GM12864 (cell line): ENCODE measurements at regions not wholly inside any gene's neighbourhood (a gene's known extent, or its start where the extent isn't known, plus 50 kb on each side); places are given as distances from the start of the nearest gene placed in this dataset.

Source experiments
- DNase-seq: peaks from one replicate; pipeline ENCODE4 v3.0.0-alpha.2; 2011; ENCODE audit warnings: low read depth
- H3K4me3 ChIP-seq: 2 replicates; pipeline ENCODE4 v1.5.1; 2011; ENCODE audit warnings: mild to moderate bottlenecking, low read depth, low read length, control low read depth
- TF ChIP-seq, protein P1 (sequence below): IDR thresholded peaks from 2 replicates; pipeline ENCODE4 v1.5.1; 2011; ENCODE audit warnings: low read depth, mild to moderate bottlenecking, moderate library complexity, low read length, control low read depth, inconsistent platforms; ENCODE audit errors: missing control alignments

DNA sequence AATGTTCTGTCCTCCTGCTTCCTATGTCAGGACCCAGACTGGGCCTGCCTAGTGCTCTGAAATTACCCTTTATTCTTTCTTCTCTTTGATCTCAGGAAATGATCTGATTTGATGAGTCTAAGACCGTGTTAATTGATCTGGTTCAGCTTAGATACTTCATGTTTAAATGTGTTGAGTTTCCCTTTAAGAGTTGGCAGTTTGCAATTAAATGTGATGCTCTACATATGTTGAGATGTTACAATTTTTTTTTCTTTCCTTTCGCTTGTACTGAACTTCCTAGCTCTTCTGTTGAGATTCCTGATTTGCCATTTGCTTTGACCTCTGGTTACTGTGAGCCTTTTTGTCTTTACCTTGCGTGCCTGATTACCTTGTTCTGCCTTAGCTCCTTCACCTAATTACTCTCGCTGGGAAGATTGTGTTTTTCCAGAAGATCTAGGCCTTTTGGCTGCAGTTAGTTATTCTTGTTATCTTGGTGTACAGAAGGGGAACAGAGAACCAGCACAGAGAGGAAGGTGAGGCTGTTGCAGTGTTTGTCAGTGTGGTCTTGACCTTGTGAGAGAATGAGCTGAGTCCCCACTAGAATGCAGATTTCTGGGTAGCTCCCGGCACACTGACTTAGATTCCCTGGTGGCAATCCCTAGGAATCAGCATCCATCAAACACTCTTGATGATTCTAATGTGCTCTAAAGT, 203.6 kb downstream of the EDEM1 start:
- DNase-seq: no peak
- TF ChIP-seq, protein P1, sequence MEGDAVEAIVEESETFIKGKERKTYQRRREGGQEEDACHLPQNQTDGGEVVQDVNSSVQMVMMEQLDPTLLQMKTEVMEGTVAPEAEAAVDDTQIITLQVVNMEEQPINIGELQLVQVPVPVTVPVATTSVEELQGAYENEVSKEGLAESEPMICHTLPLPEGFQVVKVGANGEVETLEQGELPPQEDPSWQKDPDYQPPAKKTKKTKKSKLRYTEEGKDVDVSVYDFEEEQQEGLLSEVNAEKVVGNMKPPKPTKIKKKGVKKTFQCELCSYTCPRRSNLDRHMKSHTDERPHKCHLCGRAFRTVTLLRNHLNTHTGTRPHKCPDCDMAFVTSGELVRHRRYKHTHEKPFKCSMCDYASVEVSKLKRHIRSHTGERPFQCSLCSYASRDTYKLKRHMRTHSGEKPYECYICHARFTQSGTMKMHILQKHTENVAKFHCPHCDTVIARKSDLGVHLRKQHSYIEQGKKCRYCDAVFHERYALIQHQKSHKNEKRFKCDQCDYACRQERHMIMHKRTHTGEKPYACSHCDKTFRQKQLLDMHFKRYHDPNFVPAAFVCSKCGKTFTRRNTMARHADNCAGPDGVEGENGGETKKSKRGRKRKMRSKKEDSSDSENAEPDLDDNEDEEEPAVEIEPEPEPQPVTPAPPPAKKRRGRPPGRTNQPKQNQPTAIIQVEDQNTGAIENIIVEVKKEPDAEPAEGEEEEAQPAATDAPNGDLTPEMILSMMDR: no peak
- H3K4me3 ChIP-seq: no peak overlapping the region

DNA sequence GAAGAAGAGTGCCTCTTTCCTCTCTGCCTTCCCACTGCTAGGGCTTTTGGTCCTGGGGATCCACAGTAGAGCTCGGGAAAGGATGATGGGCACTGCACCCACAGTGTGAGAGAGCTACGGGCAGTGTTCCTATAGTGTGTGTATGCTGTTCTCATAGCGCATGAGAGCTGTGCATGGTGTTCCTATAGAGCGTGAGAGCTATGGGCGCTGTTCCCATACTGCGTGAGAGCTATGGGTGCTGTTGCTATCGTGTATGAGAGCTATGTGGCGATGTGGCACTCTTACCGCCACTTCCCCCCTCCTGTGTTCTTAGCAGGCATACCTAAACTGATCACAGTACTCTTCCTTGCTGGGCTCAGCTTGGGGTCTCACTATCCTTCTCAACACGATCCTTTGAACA, 213.5 kb downstream of the EDEM1 start:
- TF ChIP-seq, protein P1: no peak
- H3K4me3 ChIP-seq: no peak overlapping the region
- DNase-seq: no peak

DNA sequence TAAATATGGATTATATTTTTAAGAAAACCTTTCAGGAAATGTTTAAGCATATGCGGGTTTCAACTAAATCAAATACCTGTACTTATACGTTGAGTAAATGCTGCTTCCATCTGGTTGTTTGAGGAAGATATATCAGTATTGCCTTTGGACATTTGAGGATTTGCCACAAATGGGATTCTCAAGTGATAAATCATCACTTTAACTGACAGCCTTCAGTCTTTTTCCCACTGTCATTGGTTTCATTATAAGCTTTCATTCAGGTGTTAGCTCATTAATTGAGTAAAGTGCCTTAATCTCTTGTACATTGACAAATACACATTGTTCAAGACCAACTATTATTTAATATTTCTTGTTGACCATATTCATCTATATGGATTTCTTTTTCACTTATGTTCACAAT, 217.2 kb downstream of the EDEM1 start:
- DNase-seq: no peak
- TF ChIP-seq, protein P1: no peak
- no peak overlapping the region for H3K4me3 ChIP-seq

DNA sequence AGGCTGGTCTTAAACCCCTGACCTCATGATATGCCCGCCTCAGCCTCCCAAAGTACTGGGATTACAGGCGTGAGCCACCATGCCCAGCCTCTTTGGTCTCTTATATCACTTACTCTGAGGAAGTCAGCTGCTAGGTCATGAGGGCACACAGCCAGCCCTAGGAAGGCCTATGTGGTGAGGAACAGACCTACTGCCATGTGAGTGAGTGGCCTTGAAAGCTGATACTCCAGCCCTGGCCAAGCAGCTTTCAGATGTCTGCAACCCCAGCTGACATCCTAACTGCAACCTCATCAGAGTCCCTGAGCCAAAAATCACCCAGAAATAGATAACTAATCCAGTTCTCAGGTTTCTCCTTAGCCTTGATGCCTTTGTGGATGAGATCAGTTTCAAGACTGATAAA, 224.3 kb downstream of the EDEM1 start:
- DNase-seq: no peak
- TF ChIP-seq, protein P1: no peak

DNA sequence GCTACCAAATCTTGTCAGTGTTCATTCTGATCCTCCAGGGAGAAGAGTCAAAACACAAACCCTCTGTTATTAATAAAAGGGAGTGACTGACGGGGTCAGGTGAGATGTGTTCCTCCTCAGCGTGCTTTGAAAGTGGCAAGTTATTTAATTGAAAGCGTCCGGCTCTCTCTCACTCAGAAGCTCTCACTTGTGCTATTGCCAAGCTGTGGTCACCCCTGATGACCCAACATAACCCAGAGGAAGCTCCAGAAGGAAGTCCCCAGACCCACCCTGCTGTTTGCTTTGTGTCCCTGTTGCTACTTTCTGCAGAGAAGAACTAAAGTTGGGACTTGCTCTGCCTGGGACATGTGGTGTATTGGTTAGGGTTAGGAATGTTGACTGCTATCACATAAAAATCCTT, 235.6 kb downstream of the EDEM1 start:
- no peak for DNase-seq
- H3K4me3 ChIP-seq: no peak overlapping the region
- TF ChIP-seq, protein P1: no peak

More for the DNA sequence above, 224.3 kb downstream of the EDEM1 start:
- H3K4me3 ChIP-seq: no peak overlapping the region

DNA sequence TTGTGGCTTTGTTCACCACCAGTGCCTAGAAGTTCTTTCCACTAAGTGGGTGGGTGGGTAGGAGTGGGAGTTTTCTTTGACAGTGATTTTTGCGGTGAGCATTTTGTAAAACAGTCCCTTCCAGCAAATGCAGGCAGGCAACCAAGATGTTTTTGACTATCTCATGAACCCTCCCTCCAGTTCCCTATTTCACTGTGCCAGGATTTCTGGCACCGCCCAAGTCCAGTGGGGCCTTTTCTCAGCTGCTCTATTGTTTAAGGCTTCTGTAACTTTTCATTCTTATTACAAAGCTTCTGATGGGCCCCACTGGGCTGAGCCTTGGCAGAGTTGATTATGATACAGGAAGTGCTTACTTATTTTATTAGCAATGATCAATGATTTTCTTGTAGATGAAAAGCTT, 236.0 kb downstream of the EDEM1 start:
- no peak overlapping the region for H3K4me3 ChIP-seq
- no peak for DNase-seq
- TF ChIP-seq, protein P1: no peak

DNA sequence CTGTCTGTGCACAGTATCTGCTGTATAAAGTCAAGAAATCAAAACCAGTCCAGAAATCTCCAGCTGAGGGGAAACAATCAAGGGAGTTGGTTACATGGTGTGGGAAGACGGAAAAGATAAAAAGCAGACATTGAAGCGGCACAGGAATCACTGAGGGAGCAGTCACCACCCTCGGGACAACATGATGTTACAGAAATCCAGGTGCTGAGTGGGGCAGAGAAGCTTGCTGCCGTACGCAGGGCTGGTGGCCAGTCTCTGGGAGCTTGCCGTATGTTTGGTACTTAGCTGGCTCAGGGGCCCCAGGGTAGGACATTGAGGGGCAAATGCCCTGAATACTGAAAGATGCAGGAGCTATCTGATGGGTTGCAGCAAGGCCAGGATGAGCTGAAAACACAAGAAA, 237.9 kb downstream of the EDEM1 start:
- DNase-seq: no peak
- H3K4me3 ChIP-seq: no peak overlapping the region
- TF ChIP-seq, protein P1: no peak
